ENCODE measurements at regions not wholly inside any gene's neighbourhood (a gene's known extent, or its start where the extent isn't known, plus 50 kb on each side); places are given as distances from the start of the nearest gene placed in this dataset.

DNA sequence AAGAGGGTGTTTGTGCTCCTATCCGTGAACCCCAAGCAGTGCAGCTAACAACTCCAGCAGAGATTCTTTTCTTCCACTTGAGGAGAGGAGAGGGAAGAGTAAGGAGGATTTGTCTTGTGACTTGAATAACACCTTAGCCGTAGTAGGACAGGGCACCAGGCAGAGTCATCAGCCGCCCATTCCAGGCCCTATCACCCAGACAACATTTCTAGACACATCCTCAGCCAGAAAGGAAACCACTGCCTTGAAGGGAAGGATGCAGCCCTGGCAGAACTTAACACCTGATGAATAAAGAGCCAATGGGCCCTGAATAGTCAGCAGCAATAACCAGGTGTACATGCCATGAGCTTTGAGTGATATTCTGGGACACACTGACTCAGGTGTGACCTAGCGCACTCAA, 1013.0 kb upstream of the COX7C start:
- Histone ChIP-seq H3K4me1 (ENCODE audit: insufficient read depth, low read length) (no peaks in the 10 kb centered on the region), H3K9me3 (ENCODE audit: low read length) (no peaks in the 10 kb centered on the region), H4K20me1 (ENCODE audit: insufficient read depth, low read length) (no peaks in the 10 kb centered on the region), H3K4me3 (replicated peaks in 1 of 3; ENCODE audit: insufficient read depth in 1 of 3, low read depth in 2 of 3, low read length in 3 of 3) (no peak overlapping the region), H3K27me3 (ENCODE audit: control insufficient read depth in 1 of 2, insufficient read depth in 2 of 2, low read length in 2 of 2) (no peaks in the 10 kb centered on the region), H3K27ac (ENCODE audit: extremely low read length, insufficient read depth, low read length) (no peak overlapping the region), H3K9ac (ENCODE audit: insufficient read depth, low read depth, low read length) (no peak overlapping the region), H2AFZ (ENCODE audit: low read length) (no peak overlapping the region), H3K36me3 (replicated peaks in 1 of 2; ENCODE audit: control insufficient read depth in 1 of 2, insufficient read depth in 2 of 2, low read length in 2 of 2) (no peaks in the 10 kb centered on the region), H3K79me2 (ENCODE audit: insufficient read depth, low read length) (no peaks in the 10 kb centered on the region), H3K4me2 (ENCODE audit: low read depth, low read length) (no peak overlapping the region)
- BruUV-seq (replicated peaks) = no TSS peak
- DNase-seq (ENCODE audit: low spot score) = no peak
- no peak for ATAC-seq
- no peak for FAIRE-seq
- ChIA-PET POLR2A (no interaction called here), CTCF (ENCODE audit: low intra/inter-chr PET ratio, low total read pairs) (no interaction called here)
- 7% methylated on average over 3 of the region's 4 CpGs for WGBS (ENCODE audit: low lambda C conversion rate)
- in situ Hi-C loops (cut with HindIII; ENCODE audit: extremely low pct_ligation_motif_present, low pct_unique_long_range_greater_than_20kb) = no loop called here
- intact Hi-C loops (cut with micrococcal nuclease; ENCODE audit: unreplicated experiment) = no loop called here
- TF ChIP-seq, protein P1, sequence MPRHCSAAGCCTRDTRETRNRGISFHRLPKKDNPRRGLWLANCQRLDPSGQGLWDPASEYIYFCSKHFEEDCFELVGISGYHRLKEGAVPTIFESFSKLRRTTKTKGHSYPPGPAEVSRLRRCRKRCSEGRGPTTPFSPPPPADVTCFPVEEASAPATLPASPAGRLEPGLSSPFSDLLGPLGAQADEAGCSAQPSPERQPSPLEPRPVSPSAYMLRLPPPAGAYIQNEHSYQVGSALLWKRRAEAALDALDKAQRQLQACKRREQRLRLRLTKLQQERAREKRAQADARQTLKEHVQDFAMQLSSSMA (CRISPR knock-in tag; IDR thresholded peaks at IDR 0.05) = no peak
- TF ChIP-seq HOXA9 (CRISPR knock-in tag; IDR thresholded peaks at IDR 0.05; ENCODE audit: borderline replicate concordance) (no peak), TAF15 (IDR thresholded peaks at IDR 0.05; ENCODE audit: low read depth, low read length, poor library complexity, severe bottlenecking) (no peak), ZNF772 (CRISPR knock-in tag; IDR thresholded peaks at IDR 0.05) (no peak), MIXL1 (CRISPR knock-in tag; IDR thresholded peaks at IDR 0.05) (no peak), HHEX (CRISPR knock-in tag; IDR thresholded peaks at IDR 0.05) (no peak), ZBTB7A (CRISPR knock-in tag; IDR thresholded peaks at IDR 0.05) (no peak), ZNF776 (CRISPR knock-in tag; IDR thresholded peaks at IDR 0.05) (no peak), TMF1 (CRISPR knock-in tag; IDR thresholded peaks at IDR 0.05; ENCODE audit: low read depth) (no peak), ZNF235 (CRISPR knock-in tag; IDR thresholded peaks at IDR 0.05; ENCODE audit: borderline replicate concordance) (no peak), SNAI1 (CRISPR knock-in tag; IDR thresholded peaks at IDR 0.05; ENCODE audit: borderline replicate concordance) (no peak)
- TF ChIP-seq, protein P2, sequence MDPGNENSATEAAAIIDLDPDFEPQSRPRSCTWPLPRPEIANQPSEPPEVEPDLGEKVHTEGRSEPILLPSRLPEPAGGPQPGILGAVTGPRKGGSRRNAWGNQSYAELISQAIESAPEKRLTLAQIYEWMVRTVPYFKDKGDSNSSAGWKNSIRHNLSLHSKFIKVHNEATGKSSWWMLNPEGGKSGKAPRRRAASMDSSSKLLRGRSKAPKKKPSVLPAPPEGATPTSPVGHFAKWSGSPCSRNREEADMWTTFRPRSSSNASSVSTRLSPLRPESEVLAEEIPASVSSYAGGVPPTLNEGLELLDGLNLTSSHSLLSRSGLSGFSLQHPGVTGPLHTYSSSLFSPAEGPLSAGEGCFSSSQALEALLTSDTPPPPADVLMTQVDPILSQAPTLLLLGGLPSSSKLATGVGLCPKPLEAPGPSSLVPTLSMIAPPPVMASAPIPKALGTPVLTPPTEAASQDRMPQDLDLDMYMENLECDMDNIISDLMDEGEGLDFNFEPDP (CRISPR knock-in tag; conservative IDR thresholded peaks at IDR 0.05) = no peak
- TF ChIP-seq, protein P3, sequence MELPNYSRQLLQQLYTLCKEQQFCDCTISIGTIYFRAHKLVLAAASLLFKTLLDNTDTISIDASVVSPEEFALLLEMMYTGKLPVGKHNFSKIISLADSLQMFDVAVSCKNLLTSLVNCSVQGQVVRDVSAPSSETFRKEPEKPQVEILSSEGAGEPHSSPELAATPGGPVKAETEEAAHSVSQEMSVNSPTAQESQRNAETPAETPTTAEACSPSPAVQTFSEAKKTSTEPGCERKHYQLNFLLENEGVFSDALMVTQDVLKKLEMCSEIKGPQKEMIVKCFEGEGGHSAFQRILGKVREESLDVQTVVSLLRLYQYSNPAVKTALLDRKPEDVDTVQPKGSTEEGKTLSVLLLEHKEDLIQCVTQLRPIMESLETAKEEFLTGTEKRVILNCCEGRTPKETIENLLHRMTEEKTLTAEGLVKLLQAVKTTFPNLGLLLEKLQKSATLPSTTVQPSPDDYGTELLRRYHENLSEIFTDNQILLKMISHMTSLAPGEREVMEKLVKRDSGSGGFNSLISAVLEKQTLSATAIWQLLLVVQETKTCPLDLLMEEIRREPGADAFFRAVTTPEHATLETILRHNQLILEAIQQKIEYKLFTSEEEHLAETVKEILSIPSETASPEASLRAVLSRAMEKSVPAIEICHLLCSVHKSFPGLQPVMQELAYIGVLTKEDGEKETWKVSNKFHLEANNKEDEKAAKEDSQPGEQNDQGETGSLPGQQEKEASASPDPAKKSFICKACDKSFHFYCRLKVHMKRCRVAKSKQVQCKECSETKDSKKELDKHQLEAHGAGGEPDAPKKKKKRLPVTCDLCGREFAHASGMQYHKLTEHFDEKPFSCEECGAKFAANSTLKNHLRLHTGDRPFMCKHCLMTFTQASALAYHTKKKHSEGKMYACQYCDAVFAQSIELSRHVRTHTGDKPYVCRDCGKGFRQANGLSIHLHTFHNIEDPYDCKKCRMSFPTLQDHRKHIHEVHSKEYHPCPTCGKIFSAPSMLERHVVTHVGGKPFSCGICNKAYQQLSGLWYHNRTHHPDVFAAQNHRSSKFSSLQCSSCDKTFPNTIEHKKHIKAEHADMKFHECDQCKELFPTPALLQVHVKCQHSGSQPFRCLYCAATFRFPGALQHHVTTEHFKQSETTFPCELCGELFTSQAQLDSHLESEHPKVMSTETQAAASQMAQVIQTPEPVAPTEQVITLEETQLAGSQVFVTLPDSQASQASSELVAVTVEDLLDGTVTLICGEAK (IDR thresholded peaks at IDR 0.05) = no peak
- TF ChIP-seq, protein P3 (CRISPR knock-in tag; IDR thresholded peaks at IDR 0.05) = no peak
- TF ChIP-seq, protein P4, sequence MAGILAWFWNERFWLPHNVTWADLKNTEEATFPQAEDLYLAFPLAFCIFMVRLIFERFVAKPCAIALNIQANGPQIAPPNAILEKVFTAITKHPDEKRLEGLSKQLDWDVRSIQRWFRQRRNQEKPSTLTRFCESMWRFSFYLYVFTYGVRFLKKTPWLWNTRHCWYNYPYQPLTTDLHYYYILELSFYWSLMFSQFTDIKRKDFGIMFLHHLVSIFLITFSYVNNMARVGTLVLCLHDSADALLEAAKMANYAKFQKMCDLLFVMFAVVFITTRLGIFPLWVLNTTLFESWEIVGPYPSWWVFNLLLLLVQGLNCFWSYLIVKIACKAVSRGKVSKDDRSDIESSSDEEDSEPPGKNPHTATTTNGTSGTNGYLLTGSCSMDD (CRISPR knock-in tag; IDR thresholded peaks at IDR 0.05) = no peak

All from HepG2 (cell line).